Upper lobe of left lung (tissue), 4 donors: ENCODE measurements at regions not wholly inside any gene's neighbourhood (a gene's known extent, or its start where the extent isn't known, plus 50 kb on each side); places are given as distances from the start of the nearest gene placed in this dataset.

Experiments used
- CTCF ChIP-seq, 6 experiments: fragments of 450-650 bp in 4 of 6; fragments of 200-600 bp in 2 of 6; sonication (generic) in 2 of 6; IDR thresholded peaks; one replicate each; pipeline ENCODE4 v1.5.1; 2016 to 2019; ENCODE audit warnings: antibody characterized with exemption in 6 of 6
- EP300 ChIP-seq, 4 donors: sonication (generic); formaldehyde crosslinking; IDR thresholded peaks; one replicate each; pipeline ENCODE4 v1.5.1; 2017; ENCODE audit warnings: antibody characterized with exemption in 4 of 4, control low read depth in 2 of 4
- POLR2A ChIP-seq, 4 donors: fragments of 450-650 bp; IDR thresholded peaks; one replicate each; pipeline ENCODE4 v1.5.1; 2016 to 2017; ENCODE audit warnings: antibody characterized with exemption in 4 of 4, mild to moderate bottlenecking in 2 of 4
- POLR2AphosphoS5 ChIP-seq, 2 donors: sonication (generic); formaldehyde crosslinking; IDR thresholded peaks; one replicate each; pipeline ENCODE4 v1.5.1; 2017; ENCODE audit warnings: antibody characterized with exemption in 2 of 2

GRCh38 chr4:17284323-17285175, 227.3 kb downstream of the QDPR start:
- TF ChIP-seq CTCF (IDR thresholded peaks at IDR 0.05) (no peak), EP300 (IDR thresholded peaks at IDR 0.05) (no peak), POLR2A (IDR thresholded peaks at IDR 0.05) (no peak), POLR2AphosphoS5 (IDR thresholded peaks at IDR 0.05) (no peak)
